ENCODE measurements at regions not wholly inside any gene's neighbourhood (a gene's known extent, or its start where the extent isn't known, plus 50 kb on each side); places are given as distances from the start of the nearest gene placed in this dataset.

DNA sequence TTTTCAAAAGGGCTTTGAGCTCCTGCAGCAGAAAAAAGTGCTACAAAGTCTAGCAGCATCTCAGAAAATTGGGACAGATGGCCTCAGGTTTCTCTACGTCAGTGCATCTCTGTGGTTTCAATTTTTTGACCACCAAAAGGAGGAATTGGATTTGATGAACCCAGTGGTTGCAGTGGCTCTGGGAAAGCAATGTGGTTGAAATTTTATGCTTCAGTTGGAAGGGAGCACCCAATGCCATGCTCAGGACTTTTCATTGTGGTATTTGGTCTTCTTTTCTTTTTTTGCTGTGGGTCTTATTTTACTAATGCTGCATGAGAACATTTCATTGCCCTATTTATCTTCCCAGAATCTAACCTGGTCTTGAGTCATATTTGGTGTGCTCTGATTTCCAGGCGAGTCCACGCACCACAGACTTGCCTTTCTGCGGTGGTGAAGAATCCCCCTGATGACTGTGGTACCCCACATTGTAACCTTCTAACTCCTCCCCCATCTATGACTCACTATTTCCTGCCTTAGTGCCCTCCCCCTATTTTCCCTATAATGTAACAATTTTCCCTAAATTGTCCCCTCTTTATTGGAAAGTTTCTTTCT is 56.7 kb downstream of the S1PR1 start:
- H3K14ac ChIP-seq (ENCODE audit: insufficient read length) = no peak overlapping the region
- H2AFZ ChIP-seq (ENCODE audit: low read length) = peak overlapping the region; percentile 76; the same call in 1 of the 2 replicates

More for the DNA sequence above, 56.7 kb downstream of the S1PR1 start:
- no peak overlapping the region for H2BK12ac ChIP-seq (ENCODE audit: low read depth, low read length)
- no peak overlapping the region for H3K23ac ChIP-seq (ENCODE audit: insufficient read length)
- H4K5ac ChIP-seq (ENCODE audit: insufficient read length, low read depth, low read length) = no peak overlapping the region
- no peak overlapping the region for H3K4me2 ChIP-seq (ENCODE audit: insufficient read depth in 1 of 2, low read depth in 2 of 2, low read length in 2 of 2)
- H3K9ac ChIP-seq (replicated peaks in 1 of 4; ENCODE audit: extremely low read depth in 1 of 4, low read depth in 3 of 4, low read length in 3 of 4) = no peak overlapping the region
- H3K56ac ChIP-seq (replicated peaks; ENCODE audit: insufficient read length, low read depth, low read length) = no peak overlapping the region
- H2BK120ac ChIP-seq (replicated peaks; ENCODE audit: low read depth, low read length) = no peak overlapping the region
- H3K4me1 ChIP-seq (replicated peaks in 1 of 4; ENCODE audit: control insufficient read depth in 3 of 4, insufficient read depth in 4 of 4, low read length in 3 of 4) = peaks cover 0 to 4% (median 0%) of the 10 kb centered on the region in 4 experiments; a peak in 1 of 7 replicates
- no peak overlapping the region for H4K91ac ChIP-seq (replicated peaks; ENCODE audit: insufficient read length, low read length)
- H3K79me2 ChIP-seq (ENCODE audit: control insufficient read depth in 1 of 2, insufficient read depth in 2 of 2, low read length in 2 of 2) = no peaks in the 10 kb centered on the region
- H2AK5ac ChIP-seq (ENCODE audit: low read depth, low read length) = no peak overlapping the region
- no peak overlapping the region for H3K18ac ChIP-seq (ENCODE audit: extremely low read depth, low read length)
- no peak overlapping the region for H3K4me3 ChIP-seq (ENCODE audit: extremely low read depth in 1 of 4, insufficient read depth in 2 of 4, low read depth in 3 of 4, low read length in 4 of 4)
- no peaks in the 10 kb centered on the region for H3K23me2 ChIP-seq (ENCODE audit: low read depth, low read length)
- FAIRE-seq = no peak
- H2BK20ac ChIP-seq (ENCODE audit: low read length) = no peak overlapping the region
- H3K27ac ChIP-seq (ENCODE audit: low read depth, low read length) = no peak overlapping the region
- no peak for DNase-seq (ENCODE audit: low read depth in 1 of 2, low spot score in 2 of 2)
- ChIA-PET POLR2A (ENCODE audit: partially characterized antibody) (interaction anchor here (0.6 kb wide), 1 partner anchor 274 kb away, joined by 3 read pairs; no protein-coding TSS in a partner anchor), CTCF (ENCODE audit: partially characterized antibody) (interaction anchor here (0.6 to 3.2 kb wide), 10 partner anchors 11 to 319 kb away, joined by 3 to 15 read pairs (median 4); no protein-coding TSS in a partner anchor)
- H2BK15ac ChIP-seq (ENCODE audit: low read length) = no peak overlapping the region
- H3K36me3 ChIP-seq (ENCODE audit: control insufficient read depth in 2 of 4, insufficient read depth in 4 of 4, low read length in 3 of 4) = no peaks in the 10 kb centered on the region
- no peak overlapping the region for H3K4ac ChIP-seq (replicated peaks; ENCODE audit: insufficient read length, low read depth, low read length)
- no peak overlapping the region for H4K8ac ChIP-seq (ENCODE audit: extremely low read depth, insufficient read depth, low read length)
- H2BK5ac ChIP-seq (ENCODE audit: low read depth, low read length) = no peak overlapping the region
- TF ChIP-seq JUND (IDR thresholded peaks at IDR 0.05; ENCODE audit: low read length) = 0 out of 2 replicates have a peak, but pooled peaks have one; percentile 25
- no peak for TF ChIP-seq SIN3A (conservative IDR thresholded peaks at IDR 0.05 in 1 of 2, IDR thresholded peaks at IDR 0.05 in 1 of 2; ENCODE audit: low read depth in 1 of 2, low read length in 2 of 2)
- no peaks in the 10 kb centered on the region for H3K27me3 ChIP-seq (replicated peaks in 1 of 4; ENCODE audit: control insufficient read depth in 3 of 4, extremely low read depth in 1 of 4, insufficient read depth in 3 of 4, low read length in 3 of 4)
- no peaks in the 10 kb centered on the region for H4K20me1 ChIP-seq (replicated peaks in 1 of 2; ENCODE audit: control insufficient read depth in 1 of 2, insufficient read depth in 2 of 2, low read length in 2 of 2)
- H3K9me3 ChIP-seq (ENCODE audit: insufficient read depth in 2 of 2, low read depth in 1 of 2, low read length in 1 of 2) = no peaks in the 10 kb centered on the region
- WGBS, 2 experiments (ENCODE audit: extremely low coverage in 1 of 2, insufficient coverage in 1 of 2, insufficient read length in 1 of 2, insufficient replicate concordance in 2 of 2, low coverage in 1 of 2, low lambda C conversion rate in 2 of 2, missing lambda C conversion rate in 1 of 2) = 87% methylated on average over 4 of the region's 4 CpGs; no CpG with 5 or more reads in 1 of the 2 experiments
- no peaks in the 10 kb centered on the region for H3K79me1 ChIP-seq (ENCODE audit: low read depth, low read length)
